ENCODE measurements at regions not wholly inside any gene's neighbourhood (a gene's known extent, or its start where the extent isn't known, plus 50 kb on each side); places are given as distances from the start of the nearest gene placed in this dataset.

DNA sequence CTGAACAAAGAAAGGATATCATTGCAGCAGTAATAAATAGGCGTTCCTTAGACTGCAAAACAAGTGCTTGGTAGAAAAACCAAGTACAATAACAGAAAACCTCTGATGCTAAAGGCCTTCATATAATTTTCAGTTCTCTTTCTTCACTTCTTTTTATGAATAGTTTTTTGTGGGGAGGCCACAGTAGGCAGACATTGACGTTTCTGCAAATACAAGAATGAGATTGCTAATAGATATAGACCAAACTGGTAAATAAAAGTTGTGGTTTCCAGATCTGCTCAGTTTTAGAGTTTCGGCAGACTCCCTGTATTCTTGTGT lies 57.0 kb upstream of the RAP1GDS1 start:
- 33% methylated on average over 1 of the region's 3 CpGs for WGBS (ENCODE audit: insufficient coverage)
- H3K9ac ChIP-seq (ENCODE audit: low read length) = peak overlapping the region; percentile 61
- ATAC-seq (ENCODE audit: low read depth) (peak; percentile 35), DNase-seq (no peak)
- H3K27ac ChIP-seq (ENCODE audit: low read length in 2 of 2) = peak overlapping the region; percentile 74 to 86
- H3K36me3 ChIP-seq (replicated peaks in 1 of 2; ENCODE audit: control extremely low read depth in 1 of 2, control insufficient read depth in 1 of 2, extremely low read depth in 1 of 2, insufficient read depth in 2 of 2, low read length in 1 of 2) = no peaks in the 10 kb centered on the region
- H3K9me3 ChIP-seq (ENCODE audit: control extremely low read depth in 1 of 3, control insufficient read depth in 2 of 3, insufficient read depth in 1 of 3, low read length in 2 of 3) = peaks cover 0 to 7% (median 4%) of the 10 kb centered on the region in 3 donors
- H3K4me1 ChIP-seq (ENCODE audit: control insufficient read depth in 2 of 2, insufficient read depth in 2 of 2, low read length in 2 of 2) = peaks cover 27% of the 10 kb centered on the region in 2 donors
- H3K27me3 ChIP-seq (replicated peaks in 1 of 4; ENCODE audit: control extremely low read depth in 1 of 4, control insufficient read depth in 3 of 4, insufficient read depth in 4 of 4, low read length in 3 of 4) = no peaks in the 10 kb centered on the region
- peaks cover 35% of the 10 kb centered on the region for H3K4me1 Mint-ChIP-seq
- H3K27me3 Mint-ChIP-seq = no peaks in the 10 kb centered on the region
- TF ChIP-seq EZH2 (IDR thresholded peaks at IDR 0.05; ENCODE audit: borderline replicate concordance, insufficient read depth, low read depth, low read length, poor library complexity, severe bottlenecking) = no peak
- TF ChIP-seq, protein P1, sequence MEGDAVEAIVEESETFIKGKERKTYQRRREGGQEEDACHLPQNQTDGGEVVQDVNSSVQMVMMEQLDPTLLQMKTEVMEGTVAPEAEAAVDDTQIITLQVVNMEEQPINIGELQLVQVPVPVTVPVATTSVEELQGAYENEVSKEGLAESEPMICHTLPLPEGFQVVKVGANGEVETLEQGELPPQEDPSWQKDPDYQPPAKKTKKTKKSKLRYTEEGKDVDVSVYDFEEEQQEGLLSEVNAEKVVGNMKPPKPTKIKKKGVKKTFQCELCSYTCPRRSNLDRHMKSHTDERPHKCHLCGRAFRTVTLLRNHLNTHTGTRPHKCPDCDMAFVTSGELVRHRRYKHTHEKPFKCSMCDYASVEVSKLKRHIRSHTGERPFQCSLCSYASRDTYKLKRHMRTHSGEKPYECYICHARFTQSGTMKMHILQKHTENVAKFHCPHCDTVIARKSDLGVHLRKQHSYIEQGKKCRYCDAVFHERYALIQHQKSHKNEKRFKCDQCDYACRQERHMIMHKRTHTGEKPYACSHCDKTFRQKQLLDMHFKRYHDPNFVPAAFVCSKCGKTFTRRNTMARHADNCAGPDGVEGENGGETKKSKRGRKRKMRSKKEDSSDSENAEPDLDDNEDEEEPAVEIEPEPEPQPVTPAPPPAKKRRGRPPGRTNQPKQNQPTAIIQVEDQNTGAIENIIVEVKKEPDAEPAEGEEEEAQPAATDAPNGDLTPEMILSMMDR (IDR thresholded peaks at IDR 0.05) = no peak
- H3K4me2 ChIP-seq (replicated peaks; ENCODE audit: low read depth, low read length, poor library complexity, severe bottlenecking) = peak overlapping the region; percentile 73
- H3K79me2 ChIP-seq (ENCODE audit: control insufficient read depth, insufficient read depth, low read length) = peaks cover 21% of the 10 kb centered on the region
- H2AFZ ChIP-seq (ENCODE audit: insufficient read depth, low read depth, low read length, poor library complexity, severe bottlenecking) = peak overlapping the region; percentile 75
- peak overlapping the region in 4 of 5 experiments; percentile 32 to 64 (median 52) for H3K4me3 ChIP-seq (ENCODE audit: control extremely low read depth in 1 of 5, extremely low read depth in 1 of 5, insufficient read depth in 1 of 5, low read depth in 2 of 5, low read length in 4 of 5)
- peaks cover 4% of the 10 kb centered on the region for H3K9me3 Mint-ChIP-seq (ENCODE audit: insufficient read depth)
- H3K27ac Mint-ChIP-seq = peak overlapping the region; percentile 97
- peak overlapping the region; percentile 89 for H3K4me3 Mint-ChIP-seq
- intact Hi-C loops (cut with micrococcal nuclease) = loop anchor here (5.0 kb wide), 1 partner anchor 793 kb away; the partner anchor contains the start of gene METAP1
- CTCF ChIA-PET = interaction anchor here (0.9 to 2.0 kb wide), 3 partner anchors 52 to 61 kb away, joined by 3 to 8 read pairs (median 5); partner anchors contain the start of gene STPG2
- no peaks in the 10 kb centered on the region for H4K20me1 ChIP-seq (ENCODE audit: control insufficient read depth, insufficient read depth, low read length, poor library complexity, severe bottlenecking)
- POLR2A ChIA-PET = interaction anchor here (0.7 to 2.2 kb wide), 6 partner anchors 53 to 726 kb away, joined by 4 to 13 read pairs (median 4); partner anchors contain the start of genes EIF4E, RAP1GDS1 and STPG2

Measured in B cell (primary cell).